GM21528 (cell line): ENCODE measurements at regions not wholly inside any gene's neighbourhood (a gene's known extent, or its start where the extent isn't known, plus 50 kb on each side); places are given as distances from the start of the nearest gene placed in this dataset.
"Not testable (repeated sequence)": the region's sequence is repeated elsewhere in the genome, so short reads cannot be mapped to it uniquely, and the experiment has no call there.

Experiments
- ATAC-seq: cut with Tn5 transposase; IDR thresholded peaks from one replicate; pipeline ENCODE4 v1.9.1; 2021; ENCODE audit warnings: mild to moderate bottlenecking, moderate library complexity; ENCODE audit not compliant: unreplicated experiment, low FRiP score

- ATAC-seq = no peak
These were observed 1138.5 kb downstream of the NCAM2 start for GRCh38 chr21:22136740-22137139.

DNA sequence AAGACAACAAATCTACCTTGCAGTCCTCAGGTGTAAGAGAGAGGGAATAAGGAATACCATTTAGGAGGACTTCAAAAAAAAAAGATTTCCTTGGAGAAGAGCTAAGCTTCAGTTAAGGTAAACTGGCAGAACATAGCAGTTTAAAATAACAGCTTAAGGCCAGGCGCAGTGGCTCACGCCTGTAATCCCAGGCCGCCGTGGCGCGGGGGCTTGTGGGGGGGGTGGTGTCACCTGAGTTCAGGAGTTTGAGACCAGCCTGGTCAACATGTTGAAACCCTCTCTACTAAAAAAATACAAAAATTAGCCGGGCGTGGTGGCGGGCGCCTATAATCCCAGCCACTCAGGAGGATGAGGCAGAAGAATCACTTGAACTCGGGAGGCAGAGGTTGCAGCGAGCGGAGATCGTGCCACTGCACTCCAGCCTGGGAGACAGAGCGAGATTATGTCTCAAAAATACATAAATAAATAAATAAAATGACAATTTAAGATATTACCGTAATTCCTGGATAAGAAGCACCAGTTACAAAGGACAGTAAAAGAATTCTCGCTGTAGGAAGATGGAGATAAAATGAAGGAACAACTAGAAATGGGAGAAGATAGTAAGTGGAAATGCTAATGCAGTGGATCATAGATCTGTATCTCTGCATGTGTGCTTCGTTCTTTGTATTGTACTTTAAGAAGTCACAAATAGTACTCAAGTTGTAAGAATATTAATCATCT lies 1140.2 kb downstream of the NCAM2 start:
- ATAC-seq = no peak

DNA sequence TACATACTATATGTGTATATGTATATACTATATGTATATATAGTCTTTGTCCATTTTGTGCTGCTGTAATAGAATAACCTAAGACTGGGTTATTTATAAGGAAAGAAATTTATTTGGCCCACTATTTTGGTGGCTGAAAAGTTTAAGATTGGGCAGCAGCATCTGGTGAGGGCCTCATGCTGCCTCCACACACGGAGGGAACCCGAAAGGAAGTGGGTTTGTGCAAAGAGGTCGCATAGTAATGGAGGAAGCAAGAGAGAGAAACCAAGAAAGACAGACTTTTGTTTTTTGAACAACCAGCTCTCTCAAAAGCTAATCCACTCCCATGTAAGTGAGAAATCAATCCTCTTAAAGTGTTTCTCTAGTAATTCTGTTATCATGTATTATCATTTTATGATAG lies 1147.3 kb downstream of the NCAM2 start:
- no peak for ATAC-seq

DNA sequence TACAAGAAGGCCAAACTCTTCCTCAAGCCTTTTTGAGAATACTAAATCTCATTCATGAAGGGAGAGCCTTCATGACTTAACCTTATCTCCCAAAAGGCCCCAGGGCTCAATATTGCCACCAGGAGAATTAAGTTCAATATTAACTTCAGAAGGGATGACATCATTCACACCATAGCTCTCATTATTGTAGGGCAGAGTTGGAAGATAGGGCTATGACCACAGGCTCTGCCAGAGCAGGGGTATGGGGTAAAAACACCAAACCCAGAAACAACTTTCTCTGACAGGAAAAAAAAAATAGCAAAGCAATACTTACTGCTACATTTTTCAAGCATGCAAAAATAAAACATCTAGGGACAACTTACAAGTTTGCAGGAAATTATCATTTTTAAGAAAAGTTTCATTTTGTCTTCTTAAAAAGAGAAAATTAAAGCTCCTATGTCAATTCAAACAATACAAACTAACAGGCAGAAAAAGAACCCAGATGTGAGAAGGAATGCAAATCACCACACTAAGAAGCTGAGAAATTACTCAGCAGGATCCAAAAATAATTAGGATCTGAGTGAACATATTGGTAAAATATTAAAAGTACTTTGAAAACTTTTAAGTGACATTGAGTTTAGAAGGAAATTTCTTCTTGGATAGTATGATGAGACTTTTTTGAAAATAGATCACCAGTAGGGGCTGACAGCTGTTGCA lies 1156.5 kb downstream of the NCAM2 start:
- ATAC-seq = no peak

DNA sequence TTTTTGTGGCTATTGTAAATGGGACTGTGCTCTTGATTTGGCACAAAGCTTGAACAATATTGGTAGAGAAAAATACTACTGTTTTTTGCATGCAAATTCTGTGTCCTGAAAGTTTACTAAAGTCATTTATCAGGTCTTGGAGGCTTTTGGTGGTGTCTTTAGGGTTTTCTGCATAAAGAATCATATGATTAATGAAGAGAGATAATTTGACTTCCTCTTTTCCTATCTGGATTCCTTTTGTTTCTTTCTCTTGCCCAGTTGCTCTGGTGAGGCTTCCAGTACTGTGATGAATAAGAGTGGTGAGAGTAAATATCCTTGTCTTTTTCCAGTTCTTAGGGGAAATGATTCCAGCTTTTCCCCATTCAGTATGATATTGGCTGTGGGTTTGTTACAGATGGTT lies 1166.7 kb downstream of the NCAM2 start:
- no peak for ATAC-seq

DNA sequence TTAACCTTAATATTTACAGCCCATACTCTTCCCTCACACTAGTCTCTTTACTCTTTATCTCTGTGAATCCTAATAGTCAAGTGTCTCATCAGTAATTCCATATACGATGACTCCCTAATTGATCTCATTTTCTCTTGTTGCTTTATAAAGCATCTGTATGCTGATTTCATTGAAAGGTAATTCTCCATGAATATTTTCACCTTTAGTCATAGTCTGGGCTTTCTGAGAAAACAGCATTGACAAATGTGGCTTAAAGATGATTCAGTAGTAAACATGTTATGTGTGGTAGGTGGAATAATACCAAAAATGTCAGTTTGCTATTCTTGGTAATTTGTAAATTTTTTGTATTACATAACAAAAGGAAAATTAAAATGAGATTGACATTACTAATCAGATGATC lies 1176.5 kb downstream of the NCAM2 start:
- no peak for ATAC-seq

- no peak for ATAC-seq
These were observed 1191.1 kb downstream of the NCAM2 start for GRCh38 chr21:22189278-22189677.

DNA sequence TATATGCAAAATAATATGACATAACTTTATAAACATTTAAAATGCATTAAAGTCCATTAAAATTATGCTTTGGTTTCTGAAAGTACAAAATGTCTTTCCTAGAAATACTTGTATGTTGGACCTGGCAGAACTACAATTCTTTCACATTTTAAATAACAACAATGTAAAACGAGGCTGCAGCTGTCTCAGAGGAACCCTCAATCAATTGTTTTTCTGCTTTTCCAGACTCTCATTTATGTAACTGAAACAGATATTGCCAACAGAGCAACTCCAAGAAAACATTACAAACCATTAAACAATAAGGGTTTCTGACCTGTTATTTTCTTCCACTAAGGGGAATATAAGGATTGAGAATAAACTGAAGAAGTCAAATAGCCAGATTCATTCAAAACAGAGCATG lies 1193.4 kb downstream of the NCAM2 start:
- ATAC-seq = no peak

DNA sequence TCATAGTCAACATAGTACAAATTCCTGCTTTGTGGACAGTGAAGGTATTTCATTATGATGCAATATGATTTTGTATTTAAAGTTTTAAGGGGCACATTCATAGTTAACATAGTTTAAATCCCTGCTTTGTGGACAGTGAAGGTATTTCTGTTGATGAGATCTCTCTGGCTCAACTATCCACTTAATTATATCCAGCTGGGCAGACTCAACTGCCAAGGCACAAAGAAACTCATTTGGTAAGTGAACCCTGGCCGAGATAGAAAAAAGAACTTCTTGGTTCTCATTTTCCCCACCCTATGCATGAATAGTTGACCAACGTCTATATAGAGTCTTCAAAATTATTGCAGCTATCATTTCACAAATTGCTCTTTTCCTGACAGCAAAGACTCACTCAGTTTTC lies 1194.6 kb downstream of the NCAM2 start:
- no peak for ATAC-seq

GRCh38 chr21:22194986-22195385 lies 1196.8 kb downstream of the NCAM2 start:
- ATAC-seq = not testable (repeated sequence)

GRCh38 chr21:22200378-22201092 lies 1202.3 kb downstream of the NCAM2 start:
- no peak for ATAC-seq

GRCh38 chr21:22201126-22201525 lies 1202.9 kb downstream of the NCAM2 start:
- no peak for ATAC-seq

- no peak for ATAC-seq
These were observed 1203.5 kb downstream of the NCAM2 start for GRCh38 chr21:22201669-22202068.

DNA sequence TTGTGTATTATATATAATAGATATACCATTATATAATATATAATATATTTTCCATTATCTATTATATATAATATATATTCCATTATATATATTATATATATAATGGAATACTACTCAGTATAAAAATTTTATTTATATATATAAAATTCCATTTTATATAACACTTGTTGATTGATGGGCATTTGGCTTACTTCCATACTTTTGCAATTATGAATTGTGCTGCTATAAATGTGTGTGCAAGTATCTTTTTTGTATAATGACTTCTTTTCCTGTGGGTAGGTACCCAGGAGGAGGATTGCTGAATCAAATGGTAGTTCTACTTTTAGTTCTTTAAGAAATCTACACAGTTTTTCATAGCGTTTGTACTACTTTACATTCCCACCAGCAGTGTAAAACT lies 1211.1 kb downstream of the NCAM2 start:
- ATAC-seq = no peak

DNA sequence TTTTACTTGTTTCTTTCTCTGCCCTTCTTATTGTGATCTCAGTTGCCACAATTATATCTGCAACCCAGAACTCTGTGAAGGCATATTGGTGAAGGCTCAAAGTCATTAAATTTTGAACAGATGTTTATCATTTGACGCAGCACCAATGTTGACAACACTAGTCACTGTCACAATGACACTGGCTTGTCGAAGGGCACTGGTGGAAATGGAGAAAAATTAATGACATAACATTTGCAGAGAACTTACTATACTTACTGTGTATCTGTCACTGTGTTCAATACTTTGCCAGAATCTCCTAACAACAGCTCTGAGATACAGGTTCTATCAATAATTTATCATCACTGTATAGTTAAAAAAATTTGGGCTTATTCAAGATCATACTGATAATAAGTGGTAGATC lies 1213.7 kb downstream of the NCAM2 start:
- ATAC-seq = no peak

GRCh38 chr21:22223385-22223784 lies 1225.2 kb downstream of the NCAM2 start:
- ATAC-seq = no peak

DNA sequence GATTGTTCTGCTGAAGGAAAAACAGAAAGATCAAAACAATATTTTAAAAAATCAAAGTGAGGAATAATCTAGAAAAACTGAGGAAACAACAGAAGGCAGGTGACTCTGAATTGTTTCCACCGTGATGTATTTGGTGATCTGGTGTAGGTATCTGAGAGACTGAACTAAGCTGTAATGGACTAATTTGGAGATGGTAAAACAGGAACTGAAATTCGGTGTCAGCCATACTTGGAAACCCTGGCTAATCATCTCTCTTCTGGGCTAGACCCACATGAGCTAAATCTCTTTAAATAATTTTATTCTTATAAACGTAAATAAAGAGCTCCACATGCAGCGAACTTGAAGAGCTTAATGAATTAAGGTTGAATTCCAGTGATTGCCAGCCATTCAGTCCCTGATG lies 1226.1 kb downstream of the NCAM2 start:
- ATAC-seq = peak; percentile 60

- ATAC-seq = no peak
These were observed 1227.1 kb downstream of the NCAM2 start for GRCh38 chr21:22225299-22225698.

DNA sequence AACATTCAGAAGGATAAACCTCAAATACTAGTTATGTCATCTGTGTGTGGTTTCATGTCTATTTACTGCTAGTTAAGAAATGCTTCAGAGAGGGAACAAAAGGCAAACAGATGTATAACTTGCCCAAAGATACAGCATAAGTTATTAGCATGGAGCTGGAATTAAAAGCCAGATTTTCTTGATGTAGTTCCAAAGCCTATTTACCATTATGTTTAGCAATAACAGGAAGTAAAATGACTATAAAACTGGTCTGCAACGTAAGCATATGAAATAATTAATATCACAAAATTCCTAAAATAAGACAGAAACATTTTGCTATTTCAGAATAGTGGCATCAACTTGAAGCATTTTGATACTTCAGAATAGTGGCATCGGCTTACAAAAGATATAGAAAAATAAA lies 1232.8 kb downstream of the NCAM2 start:
- no peak for ATAC-seq

GRCh38 chr21:22235866-22236590 lies 1237.8 kb downstream of the NCAM2 start:
- ATAC-seq = no peak

DNA sequence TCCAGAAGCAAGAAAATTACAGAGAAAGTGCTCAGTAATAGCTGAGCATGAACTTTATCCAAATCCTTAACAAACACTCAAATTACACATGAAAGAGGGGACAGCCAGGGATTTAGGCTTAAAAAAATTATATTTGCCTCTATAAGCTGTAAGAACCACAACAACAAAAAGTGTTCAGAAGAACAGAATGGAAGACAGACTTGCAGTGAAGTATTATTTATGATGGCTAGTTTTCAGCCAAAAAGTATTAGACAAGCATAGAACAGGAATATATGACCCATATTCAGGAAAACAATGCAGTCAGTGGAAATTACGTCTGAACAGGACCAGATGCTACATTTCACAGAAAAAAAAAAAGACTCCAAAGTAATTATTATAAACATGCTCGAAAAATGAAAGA lies 1246.3 kb downstream of the NCAM2 start:
- ATAC-seq = no peak
